ENCODE measurements at regions not wholly inside any gene's neighbourhood (a gene's known extent, or its start where the extent isn't known, plus 50 kb on each side); places are given as distances from the start of the nearest gene placed in this dataset.

- no peaks in the 10 kb centered on the region for H3K4me1 Mint-ChIP-seq (ENCODE audit: low read depth in 2 of 2)
Measured at GRCh38 chr13:90974249-90974975, 373.1 kb upstream of the MIR17HG start.

DNA sequence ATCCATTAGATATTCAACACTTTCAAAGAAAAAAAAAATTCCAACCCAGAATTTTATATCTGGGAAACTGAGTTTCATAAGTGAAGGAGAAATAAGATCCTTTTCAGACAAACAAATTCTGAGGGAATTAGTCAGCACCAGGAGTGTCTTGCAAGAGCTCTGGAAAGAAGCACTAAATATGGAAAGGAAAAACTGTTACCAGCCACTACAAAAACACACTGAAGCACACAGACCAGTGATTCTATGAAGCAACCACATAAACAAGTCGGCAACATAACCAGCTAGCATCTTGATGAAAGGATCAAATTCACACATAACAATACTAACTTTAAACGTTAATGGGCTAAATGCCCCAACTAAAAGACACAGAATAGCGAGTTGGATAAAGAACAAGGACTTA is 368.4 kb upstream of the MIR17HG start:
- Mint-ChIP-seq H3K4me1 (ENCODE audit: low read depth in 2 of 2) (no peaks in the 10 kb centered on the region), H3K9me3 (peaks cover 24% of the 10 kb centered on the region), H3K36me3 (peaks cover 13% of the 10 kb centered on the region), H3K27me3 (no peaks in the 10 kb centered on the region), H3K4me3 (no peak overlapping the region), H3K27ac (no peak overlapping the region)
- ATAC-seq (no peak), DNase-seq (ENCODE audit: low spot score) (no peak)

More at GRCh38 chr13:90974249-90974975, 373.1 kb upstream of the MIR17HG start:
- Mint-ChIP-seq H3K27me3 (no peaks in the 10 kb centered on the region), H3K9me3 (peaks cover 17% of the 10 kb centered on the region), H3K4me3 (no peak overlapping the region), H3K36me3 (peaks cover 7% of the 10 kb centered on the region), H3K27ac (no peak overlapping the region)
- ATAC-seq = no peak
- no peak for DNase-seq (ENCODE audit: low spot score)

DNA sequence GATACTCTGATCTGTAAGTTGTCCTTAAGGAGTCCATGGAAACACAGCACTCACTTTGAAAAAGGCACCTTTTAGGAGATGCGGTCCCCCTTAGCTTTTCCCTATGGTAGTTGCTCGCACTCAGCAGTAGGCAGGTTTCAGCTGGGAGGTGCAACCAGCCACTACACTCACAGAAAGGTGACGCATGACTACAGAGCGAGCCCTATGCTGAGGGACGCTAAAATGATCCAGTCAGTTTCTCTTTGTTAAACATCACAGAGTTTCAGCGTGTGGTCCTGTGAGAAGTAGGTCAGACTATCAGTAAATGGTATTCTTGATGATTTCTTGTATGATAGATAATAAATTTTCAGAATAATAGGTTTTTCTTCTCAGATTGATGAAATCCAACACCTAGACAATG is 362.7 kb upstream of the MIR17HG start:
- peaks cover 14% of the 10 kb centered on the region for H3K9me3 Mint-ChIP-seq
- H3K4me3 Mint-ChIP-seq = no peak overlapping the region
- no peak for DNase-seq (ENCODE audit: low spot score)
- H3K36me3 Mint-ChIP-seq = peaks cover 6% of the 10 kb centered on the region
- no peaks in the 10 kb centered on the region for H3K27me3 Mint-ChIP-seq
- no peaks in the 10 kb centered on the region for H3K4me1 Mint-ChIP-seq (ENCODE audit: low read depth in 2 of 2)
- H3K27ac Mint-ChIP-seq = no peak overlapping the region
- ATAC-seq = no peak

DNA sequence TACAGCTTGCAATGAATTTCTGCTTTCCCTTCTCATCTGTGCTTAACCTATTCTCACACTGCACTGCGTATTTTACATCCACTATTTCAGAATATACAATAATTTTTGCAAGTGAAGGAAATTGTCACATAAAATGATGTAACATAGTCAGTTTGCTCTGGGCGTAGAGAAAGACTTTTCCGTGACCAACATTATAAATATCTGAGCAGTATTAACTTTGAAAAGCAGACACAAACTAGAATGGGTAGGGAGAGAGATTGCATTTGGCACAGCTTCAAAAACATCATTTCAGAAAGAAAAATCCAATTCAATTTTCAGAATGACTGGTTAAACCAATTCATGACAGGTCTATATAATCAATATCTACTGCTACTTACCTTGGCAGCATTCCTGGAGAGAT is 352.5 kb upstream of the MIR17HG start:
- Mint-ChIP-seq H3K36me3 (no peaks in the 10 kb centered on the region), H3K4me3 (no peak overlapping the region), H3K9me3 (peaks cover 10% of the 10 kb centered on the region), H3K4me1 (ENCODE audit: low read depth in 2 of 2) (no peaks in the 10 kb centered on the region), H3K27me3 (no peaks in the 10 kb centered on the region), H3K27ac (no peak overlapping the region)
- ATAC-seq (no peak), DNase-seq (ENCODE audit: low spot score) (no peak)

DNA sequence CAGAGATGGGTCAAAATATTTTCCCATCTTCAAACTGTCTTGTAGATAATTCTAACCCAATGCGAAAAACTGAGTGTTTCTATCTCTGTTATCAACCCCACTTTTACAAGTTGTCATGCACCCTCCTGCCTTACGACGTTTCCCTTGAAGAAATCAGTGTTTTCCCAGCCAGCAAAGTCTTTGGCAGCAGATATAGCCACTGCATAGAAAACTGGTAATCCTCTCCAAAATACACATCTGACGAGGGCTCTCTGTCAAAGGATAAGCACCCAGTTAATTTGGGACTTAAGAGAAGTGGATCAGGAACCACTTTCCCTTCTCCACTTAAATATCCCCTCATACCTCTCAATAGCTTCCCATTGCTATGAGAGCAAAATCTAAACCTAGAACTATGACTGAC is 351.9 kb upstream of the MIR17HG start:
- Mint-ChIP-seq H3K36me3 (no peaks in the 10 kb centered on the region), H3K27ac (no peak overlapping the region), H3K4me1 (ENCODE audit: low read depth in 2 of 2) (no peaks in the 10 kb centered on the region), H3K27me3 (no peaks in the 10 kb centered on the region), H3K4me3 (no peak overlapping the region), H3K9me3 (peaks cover 10% of the 10 kb centered on the region)
- DNase-seq (ENCODE audit: low spot score) (no peak), ATAC-seq (no peak)

DNA sequence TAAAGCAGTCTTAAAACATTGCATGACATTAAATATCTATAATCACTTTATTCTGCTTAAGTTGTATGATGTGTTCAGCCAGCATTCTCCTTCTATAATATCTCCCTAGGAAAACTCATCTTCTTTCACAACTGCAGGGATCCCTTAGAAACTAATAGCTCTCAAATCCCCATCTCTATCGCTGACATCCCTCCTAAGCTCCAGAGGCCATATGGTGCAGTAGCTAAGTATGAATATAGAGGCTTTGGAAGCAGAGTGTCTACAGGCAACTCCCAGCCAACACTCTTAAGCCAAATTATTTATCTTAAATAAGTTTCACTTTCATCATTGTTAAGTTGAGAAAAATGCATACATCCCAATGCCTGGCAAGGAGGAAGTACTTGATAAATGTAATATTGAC is 349.5 kb upstream of the MIR17HG start:
- DNase-seq (ENCODE audit: low spot score) (no peak), ATAC-seq (no peak)
- Mint-ChIP-seq H3K36me3 (no peaks in the 10 kb centered on the region), H3K4me1 (ENCODE audit: low read depth in 2 of 2) (no peaks in the 10 kb centered on the region), H3K27me3 (no peaks in the 10 kb centered on the region), H3K27ac (no peak overlapping the region), H3K9me3 (peaks cover 10% of the 10 kb centered on the region), H3K4me3 (no peak overlapping the region)

DNA sequence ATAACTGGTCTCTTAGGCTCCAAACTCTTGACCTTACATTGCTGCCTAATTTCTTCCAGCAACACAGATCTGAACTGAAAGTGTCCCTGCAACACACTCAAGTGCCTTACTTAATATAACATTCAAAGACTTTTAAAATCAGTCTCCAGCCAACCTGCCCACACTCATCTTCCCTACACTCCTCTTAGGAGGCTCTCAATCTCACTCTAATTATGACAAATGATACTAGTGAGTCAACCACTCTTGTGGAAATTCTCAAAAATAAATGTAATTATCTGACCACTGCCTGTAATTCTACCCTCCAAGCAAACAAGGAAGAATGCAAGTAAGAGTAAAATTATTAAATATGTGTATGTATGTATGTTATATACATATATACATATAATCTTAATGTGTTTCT is 348.1 kb upstream of the MIR17HG start:
- no peaks in the 10 kb centered on the region for H3K4me1 Mint-ChIP-seq (ENCODE audit: low read depth in 2 of 2)
- peaks cover 14% of the 10 kb centered on the region for H3K9me3 Mint-ChIP-seq
- no peak overlapping the region for H3K27ac Mint-ChIP-seq
- H3K4me3 Mint-ChIP-seq = no peak overlapping the region
- no peaks in the 10 kb centered on the region for H3K27me3 Mint-ChIP-seq
- ATAC-seq (no peak), DNase-seq (ENCODE audit: low spot score) (no peak)
- H3K36me3 Mint-ChIP-seq = no peaks in the 10 kb centered on the region

GRCh38 chr13:91001371-91001770 is 346.1 kb upstream of the MIR17HG start:
- no peaks in the 10 kb centered on the region for H3K4me1 Mint-ChIP-seq (ENCODE audit: low read depth in 2 of 2)
- ATAC-seq (no peak), DNase-seq (ENCODE audit: low spot score) (no peak)
- peaks cover 7% of the 10 kb centered on the region for H3K9me3 Mint-ChIP-seq
- no peaks in the 10 kb centered on the region for H3K27me3 Mint-ChIP-seq
- no peaks in the 10 kb centered on the region for H3K36me3 Mint-ChIP-seq
- H3K4me3 Mint-ChIP-seq = no peak overlapping the region
- no peak overlapping the region for H3K27ac Mint-ChIP-seq

DNA sequence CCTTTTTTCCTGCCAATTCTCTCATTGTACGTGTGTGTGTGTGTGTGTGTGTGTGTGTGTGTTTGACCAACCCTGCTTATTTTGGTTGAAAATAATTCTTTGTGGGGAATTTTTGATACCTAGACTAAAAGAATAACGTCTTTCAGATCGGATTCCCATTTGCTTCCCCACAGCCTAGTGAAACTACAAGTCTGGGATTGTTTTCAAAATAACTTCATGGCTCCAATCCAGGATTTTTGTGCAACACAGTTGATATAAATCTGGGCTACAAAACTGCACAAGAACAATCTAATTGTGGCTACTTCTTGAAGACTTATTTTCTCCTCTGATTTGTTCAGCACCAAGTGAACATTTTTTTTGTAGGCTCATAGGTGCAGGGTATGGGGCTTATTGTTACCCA is 332.8 kb upstream of the MIR17HG start:
- Mint-ChIP-seq H3K27ac (no peak overlapping the region), H3K9me3 (no peaks in the 10 kb centered on the region), H3K4me3 (no peak overlapping the region), H3K4me1 (ENCODE audit: low read depth in 2 of 2) (no peaks in the 10 kb centered on the region), H3K27me3 (no peaks in the 10 kb centered on the region), H3K36me3 (no peaks in the 10 kb centered on the region)
- ATAC-seq (no peak), DNase-seq (ENCODE audit: low spot score) (no peak)

- no peak overlapping the region for H3K27ac Mint-ChIP-seq
- no peak for ATAC-seq
- H3K4me1 Mint-ChIP-seq (ENCODE audit: low read depth in 2 of 2) = no peaks in the 10 kb centered on the region
- no peaks in the 10 kb centered on the region for H3K27me3 Mint-ChIP-seq
- H3K9me3 Mint-ChIP-seq = peaks cover 3% of the 10 kb centered on the region
- H3K4me3 Mint-ChIP-seq = no peak overlapping the region
- no peaks in the 10 kb centered on the region for H3K36me3 Mint-ChIP-seq
- DNase-seq (ENCODE audit: low spot score) = no peak
Measured at GRCh38 chr13:91017031-91017668, 330.3 kb upstream of the MIR17HG start.

DNA sequence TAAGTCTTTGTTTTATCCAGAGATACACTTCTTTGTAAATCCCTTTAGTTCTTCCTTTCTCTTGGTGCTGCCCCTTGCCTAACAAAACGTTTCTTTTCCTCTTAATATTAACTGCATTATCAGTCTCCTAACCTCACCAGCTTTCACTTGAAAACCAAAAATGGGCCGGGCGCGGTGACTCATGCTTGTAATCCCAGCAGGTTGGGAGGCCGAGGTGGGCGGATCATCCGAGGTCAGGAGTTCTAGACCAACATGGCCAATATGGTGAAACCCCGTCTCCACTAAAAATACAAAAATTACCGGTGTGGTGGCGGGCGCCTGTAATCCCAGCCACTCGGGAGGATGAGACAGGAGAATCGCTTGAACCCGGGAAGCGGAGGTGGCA is 329.8 kb upstream of the MIR17HG start:
- Mint-ChIP-seq H3K27ac (no peak overlapping the region), H3K9me3 (peaks cover 3% of the 10 kb centered on the region), H3K36me3 (no peaks in the 10 kb centered on the region), H3K4me3 (no peak overlapping the region), H3K4me1 (ENCODE audit: low read depth in 2 of 2) (no peaks in the 10 kb centered on the region), H3K27me3 (no peaks in the 10 kb centered on the region)
- ATAC-seq (no peak), DNase-seq (ENCODE audit: low spot score) (no peak)

DNA sequence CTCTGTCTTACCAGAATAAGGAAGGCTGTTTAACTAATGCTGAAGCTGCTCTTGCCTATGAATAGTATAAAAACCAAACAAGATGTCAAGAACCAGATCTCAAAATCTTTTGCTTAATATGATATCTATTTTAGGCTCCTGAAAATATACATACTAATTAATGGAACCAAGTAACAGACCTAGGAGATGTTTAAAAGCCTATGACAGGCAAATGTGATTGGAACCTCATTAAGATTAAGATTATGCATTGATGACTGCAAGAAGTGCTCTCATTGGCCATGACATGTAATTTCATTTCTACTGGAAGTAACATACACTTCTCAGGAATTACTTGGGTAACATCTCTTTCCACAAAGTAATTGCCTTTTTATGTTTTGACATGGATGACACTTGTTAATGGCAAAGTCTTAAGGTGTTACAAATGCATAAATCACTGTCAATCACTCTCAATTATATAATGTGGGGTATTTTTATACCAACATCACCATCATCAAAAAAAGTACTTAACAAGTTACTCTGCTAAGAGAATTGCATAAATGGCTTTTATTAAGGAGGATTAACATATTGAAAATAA is 326.9 kb upstream of the MIR17HG start:
- no peak overlapping the region for H3K27ac Mint-ChIP-seq
- no peaks in the 10 kb centered on the region for H3K4me1 Mint-ChIP-seq (ENCODE audit: low read depth in 2 of 2)
- H3K9me3 Mint-ChIP-seq = peaks cover 3% of the 10 kb centered on the region
- H3K36me3 Mint-ChIP-seq = no peaks in the 10 kb centered on the region
- DNase-seq (ENCODE audit: low spot score) = no peak
- no peak for ATAC-seq
- H3K27me3 Mint-ChIP-seq = no peaks in the 10 kb centered on the region
- no peak overlapping the region for H3K4me3 Mint-ChIP-seq

- ATAC-seq (no peak), DNase-seq (ENCODE audit: low spot score) (no peak)
- Mint-ChIP-seq H3K27me3 (no peaks in the 10 kb centered on the region), H3K9me3 (peaks cover 15% of the 10 kb centered on the region), H3K4me3 (no peak overlapping the region), H3K27ac (no peak overlapping the region), H3K36me3 (no peaks in the 10 kb centered on the region), H3K4me1 (ENCODE audit: low read depth in 2 of 2) (no peaks in the 10 kb centered on the region)
Measured at GRCh38 chr13:91024157-91024792, 323.2 kb upstream of the MIR17HG start.

- H3K27ac Mint-ChIP-seq = no peak overlapping the region
- H3K9me3 Mint-ChIP-seq = peaks cover 20% of the 10 kb centered on the region
- no peaks in the 10 kb centered on the region for H3K4me1 Mint-ChIP-seq (ENCODE audit: low read depth in 2 of 2)
- H3K4me3 Mint-ChIP-seq = no peak overlapping the region
- DNase-seq (ENCODE audit: low spot score) = no peak
- no peaks in the 10 kb centered on the region for H3K36me3 Mint-ChIP-seq
- no peak for ATAC-seq
- H3K27me3 Mint-ChIP-seq = no peaks in the 10 kb centered on the region
Measured at GRCh38 chr13:91025442-91025841, 322.0 kb upstream of the MIR17HG start.

Data from natural killer cell treated with Interleukin-12 subunit alpha and Interleukin-12 subunit beta and Interleukin-15 and Interleukin-18, amount 100 ng/mL, for 72 hours (primary cell).